GM19395 (cell line): ENCODE measurements at regions not wholly inside any gene's neighbourhood (a gene's known extent, or its start where the extent isn't known, plus 50 kb on each side); places are given as distances from the start of the nearest gene placed in this dataset.
"Not testable (repeated sequence)": the region's sequence is repeated elsewhere in the genome, so short reads cannot be mapped to it uniquely, and the experiment has no call there.

Experiments used
- ATAC-seq: cut with Tn5 transposase; IDR thresholded peaks from one replicate; pipeline ENCODE4 v1.9.1; 2021; ENCODE audit warnings: mild to moderate bottlenecking, moderate library complexity; ENCODE audit not compliant: unreplicated experiment

DNA sequence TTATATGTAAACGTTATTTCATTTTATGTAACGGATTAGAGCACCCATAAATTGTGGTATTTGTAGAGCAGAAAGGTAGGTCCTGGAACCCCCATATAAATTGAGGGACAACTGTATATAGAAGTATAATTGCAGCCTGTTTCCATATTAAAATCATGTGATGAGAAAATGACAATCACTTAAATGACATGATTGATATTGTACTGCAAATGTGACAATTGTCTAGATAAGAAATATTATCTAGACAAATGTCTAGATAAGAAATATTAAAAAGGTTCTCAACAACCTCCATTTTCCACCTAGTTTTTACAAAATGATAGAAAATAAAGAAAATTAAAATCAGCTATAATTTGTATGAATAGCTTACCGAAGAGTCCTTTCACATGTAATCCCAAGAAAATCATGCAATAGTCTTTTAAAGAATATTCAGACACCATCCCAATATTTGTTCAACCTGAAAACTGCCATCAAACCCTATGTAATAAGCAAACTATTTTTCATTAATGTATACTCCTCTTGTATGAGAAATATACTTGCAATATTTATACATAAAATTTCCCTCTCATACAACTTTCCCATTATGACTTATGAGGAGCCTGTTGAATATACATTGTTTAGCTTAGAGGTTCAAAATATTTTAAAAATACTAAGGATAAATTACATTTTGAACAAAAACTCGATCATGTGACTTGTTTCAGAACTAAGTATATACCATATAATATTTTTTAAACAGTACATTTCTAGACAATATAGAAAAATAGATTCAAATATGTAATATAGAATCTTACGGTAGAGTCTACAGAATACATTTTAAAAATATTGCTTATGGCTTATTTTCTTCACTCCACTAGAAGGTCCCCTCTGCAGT is 153.2 kb downstream of the CRPPA start:
- no peak for ATAC-seq

DNA sequence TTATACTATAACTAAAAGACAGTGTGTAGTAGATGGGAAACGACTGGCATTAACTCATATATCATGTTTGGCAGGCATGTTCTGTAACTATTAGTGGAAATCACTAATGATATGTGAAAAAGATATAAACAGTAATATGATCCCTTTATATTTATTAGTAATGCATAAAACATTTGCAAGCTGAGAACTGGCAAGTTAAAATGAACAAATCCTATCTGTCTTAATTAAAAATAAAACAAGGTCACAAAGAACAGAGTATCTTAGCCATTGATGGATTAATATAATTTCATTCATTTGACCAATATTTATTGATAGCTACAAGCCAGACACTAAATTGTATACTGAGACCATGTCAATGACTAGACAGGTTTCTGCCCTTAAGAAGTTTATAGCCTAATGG is 154.5 kb downstream of the CRPPA start:
- ATAC-seq = no peak

DNA sequence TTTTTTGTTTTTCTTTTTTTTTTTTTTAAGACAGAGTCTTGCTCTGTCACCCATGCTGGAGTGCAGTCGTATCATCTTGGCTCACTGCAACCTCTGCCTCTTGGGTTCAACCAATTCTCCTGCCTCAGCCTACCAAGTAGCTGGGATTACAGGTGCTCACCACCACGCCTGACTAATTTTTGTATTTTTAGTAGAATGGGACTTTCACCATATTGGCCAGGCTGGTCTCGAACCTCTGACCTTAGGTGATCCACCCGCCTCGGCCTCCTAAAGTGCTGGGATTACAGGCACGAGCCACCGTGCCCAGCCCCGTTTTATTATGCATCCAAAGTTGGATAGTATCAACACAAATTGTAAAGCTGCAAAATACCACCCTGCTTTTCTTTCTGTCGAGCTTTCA is 154.9 kb downstream of the CRPPA start:
- not testable (repeated sequence) for ATAC-seq

DNA sequence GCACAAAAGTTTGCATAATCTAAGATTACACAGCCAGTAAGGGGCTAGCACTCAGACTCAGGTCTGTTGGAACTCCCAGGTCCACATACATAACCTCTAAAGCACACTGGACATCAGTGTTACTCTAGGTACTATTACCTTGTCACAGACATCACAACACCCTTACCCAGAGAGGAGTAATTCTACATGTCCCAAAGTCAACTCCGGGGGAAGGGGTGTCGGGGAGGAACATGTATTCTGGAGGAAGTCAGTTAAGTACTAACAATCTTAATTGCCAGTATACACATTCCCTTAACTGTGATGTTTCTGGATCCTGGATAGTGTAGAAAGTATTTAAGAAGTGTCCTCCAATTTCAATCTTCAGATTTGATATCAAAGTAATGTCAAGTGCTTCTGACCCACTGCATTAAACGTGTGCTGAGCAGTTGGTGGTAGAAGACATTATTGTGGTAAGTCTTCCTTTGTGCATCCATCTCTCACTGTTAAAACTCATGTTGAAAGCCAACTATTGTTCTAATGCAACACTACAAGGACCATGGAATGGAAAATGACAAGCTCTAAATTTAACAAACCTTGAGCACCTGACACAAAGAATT is 155.4 kb downstream of the CRPPA start:
- no peak for ATAC-seq

DNA sequence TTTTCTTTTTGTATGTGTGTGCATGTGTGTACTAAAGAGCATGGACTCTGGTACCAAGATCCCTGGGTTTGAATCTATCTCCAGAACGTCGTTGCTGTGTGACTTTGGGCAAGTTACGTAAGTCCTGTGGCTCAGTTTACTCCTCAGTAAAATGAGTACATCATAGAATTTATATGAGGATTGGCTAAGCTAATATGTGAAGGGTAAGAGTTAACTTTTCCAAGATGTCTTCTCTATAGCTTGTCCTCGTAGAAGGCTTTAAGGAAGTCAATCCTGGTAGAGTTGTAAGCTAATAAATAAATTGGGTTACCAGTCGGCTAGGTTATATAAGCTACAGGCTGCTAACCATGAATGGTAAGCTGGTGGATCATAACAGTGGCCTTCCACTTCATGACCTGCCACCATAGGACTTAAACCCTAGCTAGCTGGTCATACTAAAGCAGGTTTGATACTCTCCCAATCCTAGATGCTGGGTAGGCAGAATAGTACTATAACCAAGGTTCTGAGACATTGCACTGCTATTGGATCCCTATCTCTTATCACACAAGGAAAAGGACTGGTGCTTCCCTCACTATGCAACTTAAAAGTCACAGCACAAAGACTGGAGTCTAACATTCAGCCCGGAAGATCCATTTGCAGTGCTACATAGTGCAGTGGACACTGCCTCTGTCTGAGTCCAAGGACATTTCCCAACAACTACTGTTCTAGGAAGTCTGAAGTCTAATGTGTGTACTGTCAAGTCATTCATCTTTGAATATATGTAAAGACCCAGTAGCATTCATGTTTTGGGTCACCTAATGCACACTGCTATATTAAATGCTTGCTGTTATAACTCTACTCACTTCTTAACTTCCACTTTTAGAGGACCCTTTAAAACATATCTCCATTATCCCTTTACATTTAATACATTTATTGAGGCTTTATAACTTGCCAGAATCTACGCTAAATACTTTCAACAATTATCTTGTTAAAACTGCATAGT is 156.2 kb downstream of the CRPPA start:
- ATAC-seq = no peak

DNA sequence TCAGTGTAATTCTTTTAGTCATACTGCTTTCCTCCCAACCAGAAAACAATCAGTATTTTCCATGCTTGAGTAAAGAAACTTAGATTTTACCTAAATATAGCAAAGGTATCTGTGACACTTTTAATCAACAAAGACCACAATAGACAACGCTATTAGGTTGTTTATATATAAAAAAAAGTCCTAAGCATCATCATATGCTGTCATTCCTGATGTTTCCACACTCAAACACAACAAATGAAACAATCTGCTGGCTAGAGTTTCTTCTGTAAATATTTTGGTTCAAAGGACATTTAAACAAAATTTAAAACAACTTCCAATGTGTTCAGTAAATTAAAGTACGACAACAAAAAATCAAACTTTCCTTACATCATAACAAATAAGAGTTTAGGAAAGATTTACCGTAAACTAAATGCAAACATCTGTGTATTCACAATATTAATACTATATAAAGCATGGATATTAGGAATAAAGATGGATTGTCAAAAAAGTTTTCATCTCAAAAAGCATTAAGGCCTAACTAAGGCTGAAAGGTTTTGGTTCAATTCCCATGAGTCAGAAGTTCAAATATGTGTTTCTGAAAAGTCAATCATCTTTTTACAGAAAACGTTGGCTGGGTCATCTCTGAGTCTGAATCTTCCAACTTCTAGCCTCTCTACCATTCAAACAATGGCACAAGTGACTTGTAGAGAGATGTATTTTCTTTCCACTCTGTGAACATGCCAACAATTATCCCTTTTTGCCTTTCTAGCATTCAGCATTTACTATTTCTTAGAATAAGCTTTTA is 157.1 kb downstream of the CRPPA start:
- ATAC-seq = no peak

DNA sequence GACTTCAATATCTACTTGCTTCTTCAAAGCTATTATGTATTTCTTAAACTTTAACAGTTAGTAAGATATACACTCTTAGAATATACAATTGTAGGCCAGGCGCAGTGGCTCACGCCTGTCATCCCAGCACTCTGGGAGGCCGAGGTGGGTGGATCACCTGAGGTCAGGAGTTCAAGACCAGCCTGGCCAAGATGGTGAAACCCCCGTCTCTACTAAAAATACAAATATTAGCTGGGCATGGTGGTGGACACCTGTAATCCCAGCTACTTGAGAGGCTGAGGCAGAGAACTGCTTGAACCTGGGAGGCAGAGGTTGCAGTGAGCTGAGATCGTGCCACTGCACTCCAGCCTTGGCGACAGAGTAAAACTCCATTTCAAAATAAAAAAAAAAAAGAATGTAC is 158.0 kb downstream of the CRPPA start:
- ATAC-seq = not testable (repeated sequence)

DNA sequence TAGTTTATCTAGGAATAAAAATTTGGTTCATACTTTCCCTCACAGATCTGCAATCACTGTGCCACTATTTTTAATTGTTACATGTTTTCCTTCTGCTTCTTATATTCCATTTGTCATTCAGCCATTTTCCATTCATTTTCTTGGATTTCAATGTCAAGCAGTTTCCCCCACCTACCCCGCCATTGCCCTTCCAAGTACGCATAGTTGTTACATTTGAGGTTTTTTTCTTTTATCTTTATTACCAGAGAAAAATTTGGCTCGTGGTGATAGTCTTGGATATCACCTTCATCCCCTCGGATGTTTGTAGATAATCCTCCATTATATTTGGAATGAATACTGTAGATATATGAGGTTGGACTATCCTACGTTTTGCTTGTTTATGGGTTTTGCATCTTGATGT is 159.7 kb downstream of the CRPPA start:
- no peak for ATAC-seq

DNA sequence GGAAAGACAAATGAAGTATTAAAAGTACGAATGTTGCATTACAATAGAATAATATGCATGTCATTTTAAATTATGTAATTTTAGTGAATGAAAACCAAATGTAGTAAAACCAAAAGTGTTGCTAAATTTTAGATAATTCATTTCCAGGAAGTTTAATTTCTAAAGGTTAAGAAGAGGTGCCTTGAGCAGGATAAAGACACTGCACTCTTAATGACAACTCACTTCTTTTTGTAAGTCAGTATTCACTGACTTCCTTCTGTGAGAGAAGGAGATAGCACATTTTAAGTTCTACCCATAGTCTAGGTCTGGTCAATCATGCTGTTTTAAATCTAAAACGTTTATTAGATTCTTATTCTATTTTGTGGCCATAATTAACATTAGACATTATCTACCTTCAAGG is 160.2 kb downstream of the CRPPA start:
- no peak for ATAC-seq

DNA sequence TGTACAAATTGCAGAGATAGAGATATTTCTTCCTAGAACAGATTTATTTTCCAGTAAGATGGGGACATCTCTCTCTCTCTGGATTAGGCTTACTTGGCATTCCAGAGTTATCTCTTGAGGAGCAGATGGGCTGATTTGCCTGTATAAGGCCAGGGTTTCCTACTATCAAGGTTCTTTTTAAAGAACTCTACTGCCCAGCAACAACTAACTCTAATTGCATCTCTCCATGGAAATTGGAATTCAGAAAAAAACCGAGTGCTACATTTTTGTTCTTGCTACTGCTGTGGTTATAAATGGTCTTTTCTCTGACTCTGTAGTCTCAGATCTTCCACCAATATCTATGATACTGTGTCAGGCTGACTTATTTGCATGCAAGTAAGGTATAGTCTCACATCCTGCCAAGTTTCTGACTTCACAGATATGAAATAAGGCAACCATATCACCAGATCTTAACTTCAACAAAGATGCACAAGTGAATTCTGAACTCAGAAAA is 161.1 kb downstream of the CRPPA start:
- ATAC-seq = no peak

DNA sequence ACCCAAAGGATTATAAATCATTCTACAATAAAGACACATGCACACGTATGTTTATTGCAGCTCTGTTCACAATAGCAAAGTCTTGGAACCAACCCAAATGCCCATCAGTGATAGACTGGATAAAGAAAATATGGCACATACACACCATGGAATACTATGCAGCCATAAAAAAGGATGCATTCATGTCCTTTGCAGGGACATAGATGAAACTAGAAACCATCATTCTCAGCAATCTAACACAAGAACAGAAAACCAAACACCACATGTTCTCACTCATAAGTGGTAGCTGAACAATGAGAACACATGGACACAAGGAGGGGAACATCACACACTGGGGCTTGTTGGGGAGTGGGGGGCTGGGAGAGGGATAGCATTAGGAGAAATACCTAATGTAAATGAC is 164.9 kb downstream of the CRPPA start:
- ATAC-seq = not testable (repeated sequence)

DNA sequence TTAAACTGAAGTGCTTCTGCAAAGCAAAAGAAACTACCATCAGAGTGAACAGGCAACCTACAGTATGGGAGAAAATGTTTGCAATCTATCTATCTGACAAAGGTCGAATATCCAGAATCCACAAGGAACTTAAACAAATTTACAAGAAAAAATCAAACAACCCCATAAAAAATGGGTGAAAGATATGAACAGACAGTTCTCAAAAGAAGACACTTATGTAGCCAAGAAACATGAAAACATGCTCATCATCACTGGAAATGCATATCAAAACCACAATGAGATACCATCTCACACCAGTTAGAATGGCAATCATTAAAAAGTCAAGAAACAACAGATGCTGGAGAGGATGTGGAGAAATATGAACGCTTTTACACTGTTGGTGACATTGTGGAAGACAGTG is 165.4 kb downstream of the CRPPA start:
- ATAC-seq = not testable (repeated sequence)

DNA sequence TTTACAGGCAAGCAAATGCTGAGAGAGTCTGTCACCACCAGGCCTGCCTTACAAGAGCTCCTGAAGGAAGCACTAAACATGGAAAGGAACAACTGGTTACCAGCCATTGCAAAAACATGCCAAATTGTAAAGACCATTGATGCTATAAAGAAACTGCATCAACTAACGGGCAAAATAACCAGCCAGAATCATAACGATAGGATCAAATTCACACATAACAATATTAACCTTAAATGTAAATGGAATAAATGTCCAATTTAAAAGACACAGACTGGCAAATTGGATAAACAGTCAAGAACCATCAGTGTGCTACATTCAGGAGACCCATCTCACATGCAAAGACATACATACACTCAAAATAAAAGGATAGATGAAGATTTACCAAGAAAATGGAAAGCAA is 170.7 kb downstream of the CRPPA start:
- not testable (repeated sequence) for ATAC-seq

DNA sequence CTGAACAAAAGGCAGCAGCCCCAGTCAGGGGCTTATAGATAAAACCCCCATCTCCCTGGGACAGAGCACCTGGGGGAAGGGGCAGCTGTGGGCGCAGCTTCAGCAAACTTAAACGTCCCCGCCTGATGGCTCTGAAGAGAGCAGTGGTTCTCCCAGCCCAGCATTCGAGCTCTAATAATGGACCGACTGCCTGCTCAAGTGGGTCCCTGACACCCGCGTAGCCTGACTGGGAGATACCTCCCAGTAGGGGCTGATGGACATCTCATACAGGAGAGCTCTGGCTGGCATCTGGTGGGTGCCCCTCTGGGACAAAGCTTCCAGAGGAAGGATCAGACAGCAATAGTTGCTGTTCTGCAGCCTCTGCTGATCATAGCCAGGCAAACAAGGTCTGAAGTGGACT is 172.1 kb downstream of the CRPPA start:
- ATAC-seq = not testable (repeated sequence)

DNA sequence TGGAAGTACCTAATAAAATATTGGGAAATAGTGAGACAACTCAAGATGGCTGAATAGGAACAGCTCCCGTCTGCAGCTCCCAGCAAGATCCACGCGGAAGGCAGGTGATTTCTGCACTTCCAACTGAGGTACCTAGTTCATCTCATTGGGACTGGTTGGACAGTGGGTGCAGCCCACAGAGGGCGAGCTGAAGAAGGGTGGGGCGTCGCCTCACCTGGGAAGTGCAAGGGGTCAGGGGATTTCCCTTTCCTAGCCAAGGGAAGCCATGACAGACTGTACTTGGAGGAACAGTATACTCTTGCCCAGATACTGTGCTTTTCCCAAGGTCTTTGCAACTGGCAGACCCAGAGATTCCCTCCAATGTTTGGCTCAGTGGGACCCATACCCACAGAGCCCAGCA is 172.8 kb downstream of the CRPPA start:
- not testable (repeated sequence) for ATAC-seq

DNA sequence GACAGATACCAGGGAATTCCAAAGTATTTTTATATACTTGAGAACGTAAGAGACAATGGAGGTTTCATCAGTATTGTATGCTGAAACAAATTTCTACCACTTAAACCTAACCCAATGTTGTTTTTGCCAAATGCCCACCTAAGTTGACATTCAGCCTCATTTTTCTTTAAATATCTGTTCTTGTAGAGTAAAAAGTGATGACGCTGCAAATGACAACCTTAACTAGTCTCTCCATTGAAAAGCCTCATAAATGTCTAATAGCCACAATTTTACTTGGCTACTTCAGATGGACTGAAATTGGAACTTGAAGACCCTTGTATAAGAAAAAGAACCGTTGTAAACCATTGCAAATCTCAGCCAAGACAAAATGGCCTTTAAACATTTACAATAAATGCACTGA is 176.9 kb downstream of the CRPPA start:
- ATAC-seq = no peak

DNA sequence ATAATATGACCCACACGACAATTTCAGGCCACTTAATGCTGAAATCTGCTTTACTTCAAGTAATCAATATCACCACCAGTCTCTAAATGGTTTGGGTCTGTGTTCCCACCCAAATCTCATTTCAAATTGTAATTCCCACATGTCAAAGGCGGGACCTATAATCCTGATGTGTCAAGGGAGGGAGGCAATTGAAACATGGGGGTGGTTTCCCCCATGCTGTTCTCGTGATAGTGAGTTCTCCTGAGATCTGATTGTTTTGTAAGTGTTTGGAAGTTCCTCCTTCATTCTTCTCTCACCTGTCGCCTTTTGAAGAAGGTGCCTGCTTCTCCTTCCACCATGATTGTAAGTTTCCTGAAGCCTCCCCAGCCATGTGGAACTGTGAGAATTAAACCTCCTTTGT is 178.4 kb downstream of the CRPPA start:
- no peak for ATAC-seq

DNA sequence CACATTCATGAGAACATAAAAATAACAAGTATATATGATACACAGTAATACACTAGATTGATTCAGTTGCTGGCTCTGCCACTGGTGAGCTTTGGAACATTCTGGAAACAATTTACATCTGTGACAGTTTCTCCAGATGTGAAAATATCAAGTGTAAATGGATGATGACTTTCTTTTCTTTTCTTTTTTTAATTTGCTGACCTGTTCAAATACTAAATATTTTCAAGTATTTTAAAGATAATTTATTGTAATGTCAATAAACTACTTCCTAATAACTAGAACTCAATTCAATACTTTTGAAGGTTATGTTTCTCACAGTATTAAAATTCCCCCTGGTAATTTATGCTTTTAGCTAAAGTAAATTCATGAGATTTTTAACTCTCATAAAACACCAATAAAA is 180.3 kb downstream of the CRPPA start:
- no peak for ATAC-seq

DNA sequence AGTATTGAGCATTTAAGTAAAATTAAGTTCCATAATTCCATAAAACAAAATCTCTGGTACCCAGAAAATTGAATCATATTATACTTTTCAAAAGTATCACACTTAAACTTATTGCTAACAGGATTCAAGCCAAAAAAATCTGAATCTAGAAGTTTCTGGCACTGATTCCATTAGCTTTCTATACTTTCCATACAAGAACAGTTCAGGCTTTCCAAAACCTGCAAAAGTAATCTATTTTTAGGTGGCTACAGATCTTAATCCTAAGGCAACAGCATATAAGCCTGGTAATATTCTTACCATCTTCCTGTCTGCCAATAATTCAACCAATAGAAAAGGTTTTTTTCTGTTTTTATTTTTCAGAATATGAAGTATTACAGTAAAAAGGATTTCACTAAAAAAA is 185.0 kb downstream of the CRPPA start:
- no peak for ATAC-seq
